SK-N-SH (cell line): ENCODE measurements at regions not wholly inside any gene's neighbourhood (a gene's known extent, or its start where the extent isn't known, plus 50 kb on each side); places are given as distances from the start of the nearest gene placed in this dataset.

Experiments used
- CTCF ChIA-PET: fragments of 300-600, 350-600 bp; formaldehyde crosslinking; extraction: SDS; loops from one replicate; lab custom pipeline; 2021; lab: Yijun Ruan, JAX
- POLR2A ChIA-PET: fragments of 350-600 bp; sonication (Branson Sonifier 250); formaldehyde crosslinking; extraction: SDS; loops from one replicate; lab custom pipeline; 2020; ENCODE audit warnings: antibody characterized with exemption, inconsistent platforms; lab: Yijun Ruan, JAX
- DNase-seq: peaks from one replicate; pipeline ENCODE4 v3.0.0; 2012
- H2AFZ ChIP-seq: fragments of 200-600 bp; sonication (generic); 2 replicates; pipeline ENCODE4 v1.8.1; 2016; ENCODE audit warnings: antibody characterized with exemption, mild to moderate bottlenecking, low read depth
- H3F3A ChIP-seq: fragments of 200-600 bp; sonication (generic); replicated peaks from 2 replicates; pipeline ENCODE3; 2016; ENCODE audit warnings: antibody characterized with exemption, mild to moderate bottlenecking; ENCODE audit not compliant: insufficient read depth
- H3K27ac ChIP-seq, 2 experiments: fragments of 200-500 bp in 1 of 2; fragments of 200-600 bp in 1 of 2; sonication (Bioruptor generic) in 1 of 2; sonication (generic), shearing (Covaris generic) in 1 of 2; 2 replicates each; pipeline versions ENCODE4 v1.5.1 to v1.6.1; 2014 to 2016; ENCODE audit warnings: low read depth in 2 of 2, inconsistent platforms in 1 of 2, low read length in 1 of 2, mild to moderate bottlenecking in 1 of 2, mixed read lengths in 1 of 2
- H3K27me3 ChIP-seq: fragments of 200-600 bp; sonication (generic), shearing (Covaris generic); 2 replicates; pipeline ENCODE4 v1.6.1; 2016; ENCODE audit warnings: mixed run types; ENCODE audit not compliant: insufficient read depth
- H3K36me3 ChIP-seq, 2 experiments: fragments of 200-500 bp in 1 of 2; fragments of 200-600 bp in 1 of 2; sonication (Bioruptor generic) in 1 of 2; sonication (generic) in 1 of 2; replicated peaks in 1 of 2; 2 replicates each; pipeline versions ENCODE3 to v1.5.1; 2014 to 2016; ENCODE audit warnings: low read length in 1 of 2, mild to moderate bottlenecking in 1 of 2; ENCODE audit not compliant: insufficient read depth in 2 of 2, control insufficient read depth in 1 of 2
- H3K4me1 ChIP-seq, 2 experiments: fragments of 200-500 bp in 1 of 2; fragments of 200-600 bp in 1 of 2; sonication (Bioruptor generic) in 1 of 2; sonication (generic), shearing (Covaris generic) in 1 of 2; 2 replicates each; pipeline versions ENCODE4 v1.5.1 to v1.6.1; 2014 to 2016; ENCODE audit warnings: low read depth in 1 of 2, low read length in 1 of 2, mixed run types in 1 of 2; ENCODE audit not compliant: insufficient read depth in 2 of 2, control insufficient read depth in 1 of 2
- H3K4me2 ChIP-seq: fragments of 200-600 bp; sonication (generic), shearing (Covaris generic); 2 replicates; pipeline ENCODE4 v1.6.1; 2017; ENCODE audit warnings: mixed run types
- H3K4me3 ChIP-seq, 2 experiments: fragments of 200-500 bp in 1 of 2; fragments of 200-600 bp in 1 of 2; sonication (Bioruptor generic) in 1 of 2; sonication (generic), shearing (Covaris generic) in 1 of 2; 2 replicates each; pipeline versions ENCODE4 v1.5.1 to v1.8.1; 2014 to 2016; ENCODE audit warnings: low read depth in 2 of 2, inconsistent platforms in 1 of 2, low read length in 1 of 2, mild to moderate bottlenecking in 1 of 2, mixed read lengths in 1 of 2, moderate library complexity in 1 of 2
- H3K79me2 ChIP-seq: fragments of 200-600 bp; sonication (generic); 2 replicates; pipeline ENCODE4 v1.8.1; 2017; ENCODE audit warnings: mild to moderate bottlenecking; ENCODE audit not compliant: insufficient read depth
- H3K9ac ChIP-seq: fragments of 200-600 bp; sonication (generic); 2 replicates; pipeline ENCODE4 v1.6.1; 2017; ENCODE audit warnings: mixed run types
- H3K9me2 ChIP-seq: fragments of 200-600 bp; sonication (generic); 2 replicates; pipeline ENCODE4 v1.6.1; 2017; ENCODE audit warnings: mixed run types
- H3K9me3 ChIP-seq: fragments of 200-600 bp; sonication (generic); 2 replicates; pipeline ENCODE4 v1.6.1; 2017; ENCODE audit warnings: mixed run types, mild to moderate bottlenecking, moderate library complexity
- H4K20me1 ChIP-seq: fragments of 200-600 bp; sonication (generic); 2 replicates; pipeline ENCODE4 v1.6.1; 2017; ENCODE audit warnings: mild to moderate bottlenecking, mixed run types; ENCODE audit not compliant: insufficient read depth
- CTCF ChIP-seq: fragments of 200-600 bp; sonication (generic); IDR thresholded peaks from 2 replicates; pipeline ENCODE4 v1.6.1; 2017; ENCODE audit warnings: antibody characterized with exemption, mild to moderate bottlenecking, moderate library complexity
- ELF1 ChIP-seq: IDR thresholded peaks from 2 replicates; pipeline ENCODE4 v1.4.0; 2012
- EP300 ChIP-seq, 2 experiments: IDR thresholded peaks; 2 replicates each; pipeline versions ENCODE4 v1.4.0 to v1.6.1; 2012; ENCODE audit warnings: borderline replicate concordance in 1 of 2, low read depth in 1 of 2, low read length in 1 of 2
- FOSL2 ChIP-seq: IDR thresholded peaks from 2 replicates; pipeline ENCODE4 v1.4.0; 2012; ENCODE audit warnings: low read depth, mild to moderate bottlenecking, moderate library complexity, borderline replicate concordance
- FOXJ3 ChIP-seq: sonication (generic); formaldehyde crosslinking; IDR thresholded peaks from 2 replicates; pipeline ENCODE4 v1.5.1; 2020; ENCODE audit warnings: mild to moderate bottlenecking, missing genetic modification reagents
- GABPA ChIP-seq: IDR thresholded peaks from 2 replicates; pipeline ENCODE4 v1.4.0; 2012; ENCODE audit warnings: low read depth, mild to moderate bottlenecking
- IRF3 ChIP-seq: fragments of 150-350 bp; IDR thresholded peaks from 2 replicates; pipeline ENCODE4 v1.6.1; 2016; ENCODE audit warnings: mild to moderate bottlenecking, low read depth, low read length
- JUND ChIP-seq: IDR thresholded peaks from 2 replicates; pipeline ENCODE4 v1.4.0; 2012
- MEF2A ChIP-seq: IDR thresholded peaks from 2 replicates; pipeline ENCODE4 v1.4.0; 2012; ENCODE audit warnings: low read depth, borderline replicate concordance
- NFIC ChIP-seq: IDR thresholded peaks from 2 replicates; pipeline ENCODE4 v1.4.0; 2012; ENCODE audit warnings: borderline replicate concordance
- POLR2AphosphoS5 ChIP-seq: IDR thresholded peaks from 2 replicates; pipeline ENCODE4 v1.6.1; 2012; ENCODE audit warnings: low read depth, low read length
- RXRA ChIP-seq: IDR thresholded peaks from 2 replicates; pipeline ENCODE4 v1.4.0; 2012; ENCODE audit warnings: low read depth, mild to moderate bottlenecking, borderline replicate concordance
- USF1 ChIP-seq: IDR thresholded peaks from 2 replicates; pipeline ENCODE4 v1.4.0; 2012; ENCODE audit warnings: low read depth, borderline replicate concordance
- WGBS: methylation state at CpG from one replicate; pipeline ENCODE4 v1.1.6; 2017; ENCODE audit warnings: low lambda C conversion rate; 5-methylcytosine and 5-hydroxymethylcytosine counted together

GRCh38 chr5:60489377-60489776, 210.6 kb downstream of the DEPDC1B start:
- Histone ChIP-seq H3K4me2 (no peak overlapping the region), H3K9me3 (no peaks in the 10 kb centered on the region), H3K4me3 (no peak overlapping the region), H3K4me1 (peaks cover 0 to 13% of the 10 kb centered on the region in 2 experiments; a peak in 2 of 4 replicates), H3F3A (no peaks in the 10 kb centered on the region), H4K20me1 (no peaks in the 10 kb centered on the region), H2AFZ (no peak overlapping the region), H3K27ac (no peak overlapping the region)
- ChIA-PET POLR2A (no interaction called here), CTCF (no interaction called here)
- DNase-seq: no peak
- no peak for TF ChIP-seq JUND
- no peak for TF ChIP-seq FOXJ3 (CRISPR knock-in tag)
- TF ChIP-seq IRF3: no peak
- no peak for TF ChIP-seq EP300 (IDR thresholded peaks at IDR 0.05; ENCODE audit: borderline replicate concordance in 1 of 2, low read depth in 1 of 2, low read length in 1 of 2)
- TF ChIP-seq FOSL2: no peak
- TF ChIP-seq NFIC: no peak
- TF ChIP-seq MEF2A: no peak
- TF ChIP-seq GABPA: no peak
- no peak for TF ChIP-seq RXRA
- no peak for TF ChIP-seq USF1
- no peak for TF ChIP-seq POLR2AphosphoS5
- TF ChIP-seq, all 33 proteins: peak for 0
- H3K9ac ChIP-seq: no peak overlapping the region
- no peaks in the 10 kb centered on the region for H3K9me2 ChIP-seq
- no peaks in the 10 kb centered on the region for H3K36me3 ChIP-seq
- WGBS: 32% methylated on average over 2 of the region's 2 CpGs
- H3K79me2 ChIP-seq: no peaks in the 10 kb centered on the region
- H3K27me3 ChIP-seq: no peaks in the 10 kb centered on the region

- H2AFZ ChIP-seq: peak overlapping the region; percentile 84; the same call in 1 of the 2 replicates
- H3K27me3 ChIP-seq: no peaks in the 10 kb centered on the region
- no peaks in the 10 kb centered on the region for H3K9me3 ChIP-seq
- no peaks in the 10 kb centered on the region for H3K79me2 ChIP-seq
- POLR2A ChIA-PET: no interaction called here
- H3K27ac ChIP-seq: no peak overlapping the region; a peak in 1 of 4 replicates
- H3K4me1 ChIP-seq: peaks cover 0 to 13% of the 10 kb centered on the region in 2 experiments; a peak in 2 of 4 replicates
- H4K20me1 ChIP-seq: no peaks in the 10 kb centered on the region
- CTCF ChIA-PET: interaction anchor here (1.0 kb wide), 1 partner anchor 1121 kb away, joined by 3 read pairs; no protein-coding TSS in a partner anchor
- DNase-seq: no peak
- WGBS: 42% methylated on average over 6 of the region's 6 CpGs
- TF ChIP-seq ELF1 (no peak), CTCF (no peak)
- no peaks in the 10 kb centered on the region for H3K36me3 ChIP-seq
- H3F3A ChIP-seq: no peaks in the 10 kb centered on the region
- H3K9me2 ChIP-seq: no peaks in the 10 kb centered on the region
- H3K4me3 ChIP-seq: peak overlapping the region; percentile 43 to 49
- H3K9ac ChIP-seq: no peak overlapping the region
- peak overlapping the region; percentile 61 for H3K4me2 ChIP-seq
These were observed 211.4 kb downstream of the DEPDC1B start for GRCh38 chr5:60488466-60489130.
